ENCODE measurements at regions not wholly inside any gene's neighbourhood (a gene's known extent, or its start where the extent isn't known, plus 50 kb on each side); places are given as distances from the start of the nearest gene placed in this dataset.
"Not testable (repeated sequence)": the region's sequence is repeated elsewhere in the genome, so short reads cannot be mapped to it uniquely, and the experiment has no call there.

DNA sequence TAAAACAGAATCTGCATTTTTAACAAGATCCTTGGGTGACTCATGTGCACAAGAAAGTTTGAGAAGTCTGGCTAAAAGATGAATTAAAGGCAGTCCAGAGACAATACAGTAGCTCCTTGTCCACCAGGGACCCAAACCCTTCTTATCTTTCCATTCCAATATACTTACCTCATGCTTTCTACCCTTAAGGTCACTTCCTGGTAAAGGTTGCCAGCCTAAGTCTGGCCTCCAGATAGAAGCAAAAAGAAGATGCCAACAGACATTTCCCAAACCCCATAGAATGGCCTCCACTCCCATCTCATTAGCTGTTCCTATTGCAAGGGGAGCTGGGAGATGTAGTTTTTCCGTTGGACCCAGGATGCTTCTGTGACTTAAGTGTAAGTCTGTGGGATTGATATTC is 101.4 kb upstream of the XYLT1 start:
- no peak for DNase-seq

DNA sequence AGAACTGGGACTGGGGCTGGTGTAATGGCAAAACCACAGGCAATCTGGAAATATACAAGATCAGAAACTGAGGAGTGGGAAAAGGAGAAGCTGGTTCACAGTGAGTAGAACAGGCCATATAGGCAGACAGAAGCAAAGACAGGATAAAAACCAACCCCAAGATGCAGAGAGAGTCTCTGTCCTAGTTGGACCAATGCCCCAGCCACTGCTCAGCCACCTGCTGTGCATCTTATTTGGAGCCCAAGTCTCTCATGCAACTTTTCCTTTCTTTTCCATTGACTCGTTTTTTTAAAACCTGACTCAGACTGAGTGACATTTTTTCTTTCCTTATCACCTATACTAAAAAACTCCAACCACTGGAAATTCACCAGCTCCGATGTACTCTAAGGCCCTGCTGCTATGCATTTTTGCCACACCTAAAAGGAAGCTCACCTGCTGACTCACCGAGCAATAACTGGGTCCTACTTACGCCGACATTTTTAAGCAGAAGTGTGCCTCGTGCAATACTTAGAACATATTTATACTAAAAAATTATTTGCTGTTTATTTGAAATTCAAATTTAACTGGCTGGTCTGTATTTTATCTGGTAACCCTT is 100.8 kb upstream of the XYLT1 start:
- DNase-seq = no peak

DNA sequence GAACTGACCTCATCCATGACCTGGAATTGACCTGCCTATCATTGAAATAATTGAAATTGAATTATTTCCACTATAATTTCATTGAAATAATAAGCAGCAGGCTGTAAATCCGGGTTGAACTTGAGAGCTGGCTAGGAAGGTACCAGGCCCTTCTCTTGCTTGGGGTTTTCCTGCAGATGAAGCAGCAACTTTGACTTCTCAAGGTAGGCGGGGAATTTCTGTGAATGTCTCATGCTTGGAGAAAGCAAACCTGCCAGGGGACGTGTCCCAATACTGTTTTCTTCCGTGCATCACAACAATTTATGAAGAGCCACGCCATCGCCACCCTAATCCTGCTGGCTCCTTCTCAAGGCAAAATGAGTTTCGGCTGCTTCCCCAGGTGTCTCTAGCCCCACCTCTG is 97.5 kb upstream of the XYLT1 start:
- no peak for DNase-seq

DNA sequence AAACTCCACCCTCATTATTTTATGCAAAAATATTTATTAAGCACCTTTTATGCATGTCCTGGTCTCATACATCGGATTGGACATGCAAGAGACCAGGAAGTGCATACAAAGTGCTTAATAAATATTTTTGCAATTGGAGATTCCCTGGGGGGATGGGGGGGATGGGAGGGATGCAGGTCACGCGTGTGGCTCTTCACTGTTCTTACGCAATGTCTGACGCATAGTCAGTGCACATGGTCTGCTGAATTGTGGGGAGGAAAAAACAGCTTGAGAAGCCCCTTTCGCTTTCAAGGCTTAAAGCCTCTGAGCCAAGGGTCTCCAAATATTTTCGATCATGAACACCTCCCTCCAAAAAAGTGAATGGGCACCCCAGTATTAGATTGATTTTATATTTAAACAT is 96.7 kb upstream of the XYLT1 start:
- no peak for DNase-seq

DNA sequence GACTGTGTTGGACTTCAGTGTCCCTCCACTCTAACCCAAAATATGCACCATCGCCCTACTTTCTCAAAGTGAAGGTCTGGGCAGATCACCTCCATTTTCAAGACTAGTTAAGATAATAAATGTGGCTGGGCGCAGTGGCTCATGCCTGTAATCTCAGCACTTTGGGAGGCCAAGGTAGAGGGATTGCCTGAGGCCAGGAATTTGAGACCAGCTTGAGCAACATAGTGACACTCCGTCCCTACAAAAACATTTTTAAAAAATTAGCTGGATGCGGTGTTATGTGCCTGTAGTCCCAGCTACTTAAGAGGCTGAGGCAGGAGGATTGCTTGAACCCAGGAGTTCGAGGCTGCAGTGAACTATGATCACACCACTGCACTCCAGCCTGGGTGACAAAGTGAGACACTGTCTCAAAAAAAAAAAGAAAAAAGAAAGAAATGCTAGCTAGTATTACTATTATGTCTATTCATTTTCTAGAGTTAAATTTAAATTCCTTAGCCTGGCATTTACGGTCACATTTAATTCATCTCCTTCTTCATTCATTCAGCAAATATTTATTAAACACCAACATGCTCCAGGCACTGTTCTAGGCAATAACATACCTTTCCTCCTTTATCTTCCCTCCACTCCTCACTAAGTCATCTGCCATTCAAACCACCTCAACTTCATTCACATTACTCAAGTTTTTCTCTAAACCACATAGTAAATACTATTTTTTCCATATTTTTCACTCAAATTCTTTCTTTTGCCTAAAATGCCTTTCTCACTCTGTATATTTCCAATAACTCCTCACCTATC is 96.1 kb upstream of the XYLT1 start:
- no peak for DNase-seq

DNA sequence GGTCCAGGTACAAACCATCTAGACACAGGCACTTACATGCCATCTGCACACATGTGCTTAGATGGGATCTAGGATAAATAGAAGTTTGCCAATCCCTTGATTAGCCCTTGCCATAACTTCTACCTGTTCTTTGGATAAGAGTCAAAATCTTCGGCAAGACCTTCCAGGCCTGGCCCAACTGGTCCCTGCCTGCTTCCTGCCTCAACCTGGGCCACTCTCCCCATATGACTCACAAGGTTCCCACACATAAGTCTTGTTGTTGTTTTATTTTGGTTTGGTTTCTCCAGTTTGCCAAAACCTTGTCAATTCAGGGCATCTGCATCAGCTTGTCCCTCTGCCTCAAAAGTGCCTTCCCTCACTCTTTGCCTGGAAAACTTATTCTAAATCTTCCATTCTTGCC is 95.3 kb upstream of the XYLT1 start:
- DNase-seq = no peak

DNA sequence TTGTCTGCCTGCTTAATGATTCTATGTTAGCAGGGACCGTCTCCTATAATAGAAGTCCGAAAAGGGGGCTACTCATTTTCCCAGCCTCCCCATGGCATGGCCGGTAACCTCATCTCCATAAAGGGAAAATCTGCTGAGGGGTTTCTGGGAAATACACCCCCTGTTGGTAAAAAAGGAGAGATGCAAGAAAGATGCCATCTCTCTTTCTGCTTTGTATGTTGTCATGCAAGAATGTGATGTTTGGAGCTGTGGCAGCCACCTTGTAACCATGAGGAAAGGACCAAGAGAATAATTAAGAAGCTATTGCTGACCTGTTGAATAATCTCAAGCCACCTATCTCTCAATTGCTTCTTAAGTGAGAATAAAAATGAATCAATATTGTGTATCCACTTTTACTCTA is 94.8 kb upstream of the XYLT1 start:
- no peak for DNase-seq

DNA sequence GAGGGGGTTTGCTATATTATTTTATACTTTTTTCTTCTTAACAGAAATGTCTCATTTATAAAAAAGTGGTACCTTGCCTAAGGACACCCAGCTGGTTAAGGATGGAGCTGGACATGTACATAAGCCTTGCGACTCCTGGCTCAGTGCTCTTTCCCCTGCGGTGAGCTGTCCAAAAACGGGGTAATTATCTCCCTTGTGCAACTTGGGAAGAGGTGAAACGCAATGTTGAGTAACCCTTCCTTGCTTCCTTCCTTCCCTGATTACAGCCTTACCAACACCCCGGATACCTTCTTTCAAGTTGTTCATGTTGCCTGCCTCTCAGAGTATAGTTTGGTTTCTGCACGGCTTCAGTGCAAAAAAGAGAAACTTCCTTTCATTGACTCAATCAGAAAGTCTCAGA is 94.1 kb upstream of the XYLT1 start:
- DNase-seq = no peak

DNA sequence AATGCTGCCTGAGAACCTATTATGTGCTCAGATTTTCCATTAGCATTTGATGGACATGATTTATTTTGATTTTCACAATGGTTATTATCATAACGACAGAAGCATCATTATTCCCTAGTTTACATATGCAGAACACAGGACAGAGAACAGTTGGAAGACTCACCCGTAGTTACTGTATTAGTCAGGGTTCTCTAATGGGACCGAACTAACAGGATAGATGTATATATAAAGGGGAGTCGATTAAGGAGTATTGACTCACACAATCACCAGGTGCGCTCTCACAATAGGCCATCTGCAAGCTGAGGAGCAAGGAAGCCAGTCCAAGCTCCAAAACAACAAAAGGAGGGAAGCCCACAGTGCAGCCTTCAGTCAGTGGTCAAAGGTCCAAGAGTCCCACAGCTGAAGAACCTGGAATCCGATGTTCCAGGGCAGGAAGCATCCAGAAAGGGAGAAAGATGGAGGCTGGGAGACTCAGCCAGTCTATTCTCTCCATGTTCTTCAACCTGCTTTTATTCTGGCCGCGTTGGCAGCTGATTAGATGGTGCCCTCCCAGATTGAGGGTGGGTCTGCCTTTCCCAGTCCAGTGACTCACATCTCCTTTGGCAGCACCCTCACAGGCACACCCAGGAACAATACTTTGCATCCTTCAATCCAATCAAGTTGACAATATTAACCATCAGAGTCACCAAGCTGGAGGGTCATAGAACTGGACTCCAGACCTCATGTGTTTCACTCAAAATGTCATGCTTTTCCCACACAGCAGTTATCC is 92.7 kb upstream of the XYLT1 start:
- DNase-seq = no peak

DNA sequence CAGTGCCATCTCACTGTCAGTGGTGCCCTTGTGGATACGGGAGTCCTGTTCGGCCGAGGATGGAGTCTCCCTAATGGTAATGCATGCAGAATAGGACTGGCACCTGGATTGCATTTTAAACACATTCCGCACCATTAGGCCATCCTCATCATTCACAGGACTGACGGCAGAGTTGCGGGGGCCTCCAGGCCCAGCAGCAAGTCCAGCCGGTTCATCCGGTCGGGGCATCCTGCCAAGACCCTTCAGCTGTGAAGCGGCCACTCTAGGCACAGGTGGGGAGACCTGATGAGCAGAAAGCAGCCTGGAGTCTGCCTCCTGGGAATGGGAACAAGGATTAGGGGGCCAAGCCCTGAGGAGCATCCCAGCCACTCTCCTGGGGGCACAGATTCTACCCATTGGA is 90.3 kb upstream of the XYLT1 start:
- no peak for DNase-seq

DNA sequence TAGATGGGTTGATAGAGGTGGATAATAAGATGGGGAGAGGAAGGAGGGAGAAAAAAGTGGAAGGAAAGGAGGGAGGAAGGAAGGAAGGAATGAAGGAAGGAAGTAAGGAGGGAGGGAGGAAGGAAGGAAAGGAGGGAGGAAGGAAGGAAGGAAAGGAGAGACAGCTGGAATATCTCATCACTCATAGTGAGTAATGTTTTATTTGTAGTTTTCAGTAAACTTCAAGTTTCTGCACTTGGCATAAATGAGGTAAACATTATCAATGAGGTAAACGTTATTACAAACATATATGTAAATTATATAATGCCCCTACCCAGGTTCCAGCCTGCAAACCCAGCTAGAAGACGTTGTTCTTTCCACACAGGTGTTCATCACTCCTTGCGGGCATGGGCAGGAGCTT is 89.8 kb upstream of the XYLT1 start:
- no peak for DNase-seq

DNA sequence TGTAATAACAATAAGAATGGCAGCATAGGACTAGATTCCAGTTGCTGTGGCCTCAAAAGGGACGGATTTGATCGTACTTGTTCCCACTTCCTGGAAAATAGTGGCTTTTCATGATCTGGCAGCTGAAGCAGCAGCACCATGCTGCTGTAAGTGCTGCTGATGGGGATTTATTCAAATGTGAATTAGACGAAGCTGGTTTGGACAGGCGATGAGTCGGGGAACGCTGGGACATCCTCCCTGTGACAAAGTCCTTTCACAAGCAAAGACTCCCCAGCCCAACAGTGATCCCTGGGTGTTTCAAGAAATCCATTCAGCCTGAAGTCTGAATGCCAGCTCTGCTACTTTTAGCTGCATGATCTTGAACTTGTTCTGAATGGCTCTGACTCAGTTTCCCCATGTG is 88.6 kb upstream of the XYLT1 start:
- no peak for DNase-seq

DNA sequence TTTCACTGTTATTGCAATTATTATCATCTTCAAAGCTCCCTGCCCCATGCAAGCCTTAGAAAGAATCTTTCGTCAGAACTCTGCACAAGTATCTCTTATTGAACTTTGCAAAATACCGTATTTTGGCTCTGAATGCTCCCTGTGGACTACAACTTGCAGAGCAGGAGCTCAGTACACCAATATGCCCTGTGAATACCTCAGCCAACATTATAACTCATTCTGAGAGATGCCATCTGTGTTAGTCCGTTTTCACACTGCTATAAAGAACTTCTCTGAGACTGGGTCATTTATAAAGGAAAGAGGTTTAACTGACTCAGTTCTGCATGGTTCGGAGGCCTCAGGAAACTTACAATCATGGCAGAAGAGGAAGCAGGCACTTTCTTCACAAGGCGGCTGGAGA is 87.2 kb upstream of the XYLT1 start:
- no peak for DNase-seq

DNA sequence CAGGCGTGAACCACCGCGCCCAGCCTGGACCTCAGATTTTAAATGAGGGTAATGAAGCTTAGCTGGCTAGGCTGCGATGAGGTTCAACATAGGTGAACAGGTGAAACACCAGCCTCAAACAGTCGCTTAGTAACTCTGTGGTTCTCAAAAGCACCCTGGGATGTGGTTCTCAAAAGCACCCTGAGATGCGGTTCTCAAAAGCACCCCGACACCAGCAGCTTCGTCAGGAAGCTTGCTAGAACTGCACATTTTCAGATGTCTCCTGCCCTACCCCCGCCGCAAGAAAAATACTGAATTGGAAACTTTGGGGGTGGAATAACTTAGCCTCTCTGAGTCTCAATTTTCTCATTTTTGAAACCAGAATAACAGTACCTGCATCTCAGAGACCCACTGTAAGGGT is 86.7 kb upstream of the XYLT1 start:
- DNase-seq = no peak

DNA sequence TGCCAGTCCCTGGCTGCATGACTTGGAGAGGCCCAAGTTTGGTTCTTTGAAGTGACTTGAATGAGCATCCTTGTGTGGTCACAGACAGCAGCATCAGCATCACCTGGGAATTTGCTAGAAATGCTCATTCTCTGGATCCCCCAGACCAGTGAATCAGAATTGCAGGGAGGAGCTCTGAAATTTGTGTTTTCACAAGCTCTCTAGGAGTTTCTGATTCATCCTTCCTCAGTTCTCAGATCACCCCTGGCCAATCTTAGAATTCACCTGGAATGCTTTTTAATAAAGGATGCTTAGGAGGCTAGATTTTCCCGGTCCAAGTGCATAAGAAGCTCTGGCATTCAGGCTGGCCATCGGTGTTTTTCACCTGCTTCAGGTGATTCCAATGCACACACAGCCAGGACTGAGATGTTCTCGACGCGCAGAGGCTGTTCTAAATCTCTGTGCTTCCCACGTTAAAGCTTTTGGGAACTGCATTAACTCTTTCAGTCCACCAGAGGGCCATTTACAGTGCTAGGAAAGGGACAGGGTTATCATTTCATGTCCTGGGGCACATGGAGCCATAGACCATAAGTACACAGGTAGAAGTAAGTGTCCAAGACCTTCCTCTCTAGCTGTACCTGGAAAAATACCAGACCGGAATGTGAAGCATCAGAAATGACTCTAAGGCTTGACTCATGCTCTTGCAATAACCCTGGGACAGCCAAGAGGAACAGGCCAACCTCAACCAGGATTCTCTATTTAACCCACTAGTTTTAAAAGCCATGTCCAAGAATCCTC is 85.7 kb upstream of the XYLT1 start:
- peak; percentile 6 for DNase-seq

DNA sequence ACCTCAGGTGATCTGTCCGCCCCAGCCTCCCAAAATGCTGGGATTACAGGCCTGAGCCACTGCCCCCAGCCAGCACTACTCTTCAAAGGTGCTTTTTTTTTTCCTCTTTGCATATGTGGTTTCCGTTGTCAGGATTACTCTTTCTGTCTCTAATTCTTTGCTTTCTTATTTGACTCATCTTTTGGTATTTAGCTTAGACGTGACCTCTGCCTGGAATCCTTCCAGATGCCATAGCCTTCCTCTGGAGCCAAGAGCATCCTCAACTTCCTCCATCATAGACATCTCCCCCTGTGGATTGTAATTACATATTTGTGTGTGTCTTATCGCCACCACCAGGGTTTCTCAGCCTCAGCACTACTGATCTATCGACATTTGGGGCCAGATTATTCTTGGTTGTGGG is 84.4 kb upstream of the XYLT1 start:
- no peak for DNase-seq

DNA sequence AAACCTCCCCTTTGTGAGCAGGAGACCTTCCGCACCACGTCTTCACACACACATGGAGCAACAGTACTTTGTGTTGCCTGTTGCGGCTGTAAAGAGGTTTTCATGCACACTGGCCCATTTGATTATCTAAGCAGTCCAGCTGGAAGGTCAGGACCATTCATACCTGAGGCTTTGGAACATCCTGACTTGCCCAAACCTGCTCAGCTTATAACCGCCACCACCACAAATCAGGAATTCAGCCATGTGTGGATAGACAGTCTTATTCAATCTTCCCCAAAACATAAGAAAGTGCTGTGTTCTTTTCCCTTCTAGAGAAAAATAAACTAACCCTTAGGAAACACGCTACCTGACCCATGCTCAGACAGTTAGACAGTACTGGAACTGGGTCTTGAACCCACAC is 81.6 kb upstream of the XYLT1 start:
- DNase-seq = no peak

DNA sequence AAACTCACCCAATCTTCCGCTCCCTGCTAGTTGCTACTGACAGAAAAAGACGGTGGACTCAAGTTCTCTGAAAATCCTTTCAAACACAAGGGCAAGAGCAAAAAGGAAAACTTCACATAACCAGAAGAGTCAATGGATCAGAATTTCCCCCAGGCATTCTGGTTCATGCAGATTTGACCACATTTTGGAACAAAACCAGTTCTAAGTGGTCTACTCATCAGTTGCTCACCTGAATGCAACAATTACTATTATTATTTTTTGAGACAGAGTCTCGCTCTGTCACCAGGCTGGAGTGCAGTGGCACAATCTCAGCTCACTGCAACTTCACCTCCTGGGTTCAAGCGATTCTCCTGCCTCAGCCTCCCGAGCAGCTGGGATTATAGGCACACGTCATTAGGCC is 80.9 kb upstream of the XYLT1 start:
- DNase-seq = not testable (repeated sequence)

DNA sequence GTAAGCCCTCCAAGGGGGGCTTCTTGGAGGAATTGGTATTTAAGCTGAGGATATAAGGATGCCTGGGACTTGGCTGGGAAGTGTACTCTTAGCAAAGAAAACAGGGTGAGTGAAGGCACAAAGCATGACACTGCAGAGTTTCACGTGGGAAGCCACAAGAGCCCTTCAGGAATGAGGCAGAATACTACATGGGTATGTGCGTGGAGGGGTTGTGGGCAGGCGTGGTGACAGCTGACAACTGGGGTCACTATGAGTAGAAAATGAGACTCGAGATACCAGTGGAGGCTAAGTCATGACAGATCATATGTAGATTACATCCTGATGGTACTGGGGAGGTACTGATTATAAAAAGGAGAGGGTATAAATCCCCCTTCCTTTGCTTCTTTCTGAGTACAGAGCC is 78.1 kb upstream of the XYLT1 start:
- DNase-seq = no peak

DNA sequence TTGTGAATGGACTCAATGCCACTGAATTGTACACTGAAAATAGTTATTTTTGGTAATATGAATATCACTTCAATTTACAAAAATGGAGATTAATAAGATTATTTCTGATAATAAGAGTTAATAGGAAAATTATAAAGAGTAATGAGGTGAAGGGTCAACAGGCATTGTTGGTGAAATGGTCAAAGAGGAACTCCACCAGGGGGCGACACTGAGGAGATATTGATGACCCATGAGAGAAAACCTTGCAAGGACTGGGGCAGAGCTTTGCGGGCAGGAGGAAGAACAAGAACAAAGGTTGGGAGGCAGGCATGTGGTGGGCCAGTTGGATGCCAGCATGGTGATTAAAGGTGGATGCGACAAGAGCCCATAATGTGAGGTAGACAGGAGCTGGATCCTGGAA is 74.0 kb upstream of the XYLT1 start:
- peak; percentile 32 for DNase-seq

DNA sequence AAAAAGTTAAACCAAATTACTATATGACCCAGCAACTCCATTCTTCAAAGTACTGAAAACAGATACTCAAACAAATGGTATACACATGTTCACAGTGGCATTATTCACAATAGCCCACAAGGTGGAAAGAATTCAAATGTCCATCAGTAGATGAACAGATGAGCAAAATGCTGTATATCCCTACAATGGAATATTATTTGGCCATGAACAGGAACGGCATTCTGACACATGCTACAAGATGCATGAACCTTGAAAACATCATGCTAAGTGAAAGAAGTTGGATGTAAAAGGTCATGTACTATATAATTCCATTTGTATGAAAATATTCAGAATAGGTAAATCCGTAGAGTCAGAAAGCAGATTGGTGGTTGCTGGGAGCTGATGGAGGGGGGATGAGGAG is 73.5 kb upstream of the XYLT1 start:
- DNase-seq = no peak

DNA sequence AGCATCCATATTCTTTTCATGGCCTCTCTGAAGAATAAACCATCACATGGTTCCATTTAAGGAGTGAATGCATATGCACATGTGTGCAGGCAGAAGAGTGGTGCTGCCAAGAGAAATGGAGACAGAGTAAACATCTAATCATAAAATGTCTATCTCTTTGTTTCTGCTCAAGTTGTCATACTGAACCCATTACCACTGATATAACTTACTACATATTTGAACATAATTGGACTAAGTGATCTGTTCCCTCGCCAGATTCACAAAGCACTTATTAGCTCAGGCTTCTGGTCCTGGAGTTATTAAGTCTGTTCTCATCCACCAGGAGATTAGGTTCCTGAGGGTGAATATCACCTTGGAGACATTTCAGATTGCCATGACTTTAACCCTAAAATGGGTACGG is 72.3 kb upstream of the XYLT1 start:
- DNase-seq = no peak

DNA sequence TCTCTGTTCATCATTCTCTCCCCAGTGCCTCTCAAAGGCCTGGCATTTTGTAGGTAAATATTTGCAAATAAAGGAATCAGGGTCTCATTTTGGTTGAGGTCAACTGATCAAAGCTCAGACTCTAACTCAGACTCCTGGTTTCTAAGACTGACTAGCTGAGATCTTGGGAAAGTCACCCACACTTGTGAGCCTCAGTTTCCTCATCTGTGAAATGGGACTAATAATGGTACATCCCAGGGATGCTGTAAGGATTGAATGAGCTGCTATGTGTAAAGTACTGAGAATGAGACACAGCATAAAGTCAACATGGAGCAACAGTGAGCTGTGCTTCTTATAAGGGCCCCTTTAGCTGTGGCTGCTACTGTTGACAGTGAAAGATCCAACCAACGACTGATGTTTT is 70.6 kb upstream of the XYLT1 start:
- no peak for DNase-seq

DNA sequence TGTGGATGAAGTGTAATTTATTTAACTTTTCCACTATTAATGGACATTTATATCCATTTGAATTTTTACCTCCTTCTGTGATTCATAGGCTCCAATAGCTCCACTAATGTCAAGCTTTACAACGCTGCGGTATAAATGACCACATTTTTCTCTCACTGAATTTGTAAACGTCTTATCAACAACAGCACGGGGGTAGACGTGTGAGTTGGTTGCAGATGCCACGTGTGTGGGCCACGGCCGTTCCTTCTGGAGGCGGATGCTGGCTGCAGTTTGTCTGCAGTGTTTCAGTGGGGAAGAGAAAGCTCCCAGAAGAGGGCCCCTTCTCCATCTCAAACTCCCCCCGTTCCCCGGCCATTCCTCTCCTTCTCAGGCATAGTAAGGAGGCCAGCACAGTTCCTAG is 68.2 kb upstream of the XYLT1 start:
- DNase-seq = no peak

Data from CD4-positive, alpha-beta T cell treated with Interleukin-17A for 4 hours (primary cell).